ENCODE measurements at regions not wholly inside any gene's neighbourhood (a gene's known extent, or its start where the extent isn't known, plus 50 kb on each side); places are given as distances from the start of the nearest gene placed in this dataset.

GRCh38 chr6:12474167-12475140 lies 184.3 kb downstream of the EDN1 start:
- no peak overlapping the region for H3K4me3 ChIP-seq (ENCODE audit: low read length)
- DNase-seq (ENCODE audit: low read depth): no peak
- TF ChIP-seq, protein P1, sequence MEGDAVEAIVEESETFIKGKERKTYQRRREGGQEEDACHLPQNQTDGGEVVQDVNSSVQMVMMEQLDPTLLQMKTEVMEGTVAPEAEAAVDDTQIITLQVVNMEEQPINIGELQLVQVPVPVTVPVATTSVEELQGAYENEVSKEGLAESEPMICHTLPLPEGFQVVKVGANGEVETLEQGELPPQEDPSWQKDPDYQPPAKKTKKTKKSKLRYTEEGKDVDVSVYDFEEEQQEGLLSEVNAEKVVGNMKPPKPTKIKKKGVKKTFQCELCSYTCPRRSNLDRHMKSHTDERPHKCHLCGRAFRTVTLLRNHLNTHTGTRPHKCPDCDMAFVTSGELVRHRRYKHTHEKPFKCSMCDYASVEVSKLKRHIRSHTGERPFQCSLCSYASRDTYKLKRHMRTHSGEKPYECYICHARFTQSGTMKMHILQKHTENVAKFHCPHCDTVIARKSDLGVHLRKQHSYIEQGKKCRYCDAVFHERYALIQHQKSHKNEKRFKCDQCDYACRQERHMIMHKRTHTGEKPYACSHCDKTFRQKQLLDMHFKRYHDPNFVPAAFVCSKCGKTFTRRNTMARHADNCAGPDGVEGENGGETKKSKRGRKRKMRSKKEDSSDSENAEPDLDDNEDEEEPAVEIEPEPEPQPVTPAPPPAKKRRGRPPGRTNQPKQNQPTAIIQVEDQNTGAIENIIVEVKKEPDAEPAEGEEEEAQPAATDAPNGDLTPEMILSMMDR (conservative IDR thresholded peaks at IDR 0.05; ENCODE audit: low read depth, low read length): no peak

GRCh38 chr6:12476484-12476883 lies 186.3 kb downstream of the EDN1 start:
- H3K4me3 ChIP-seq (ENCODE audit: low read length): no peak overlapping the region
- TF ChIP-seq, protein P1 (conservative IDR thresholded peaks at IDR 0.05; ENCODE audit: low read depth, low read length): no peak
- no peak for DNase-seq (ENCODE audit: low read depth)

DNA sequence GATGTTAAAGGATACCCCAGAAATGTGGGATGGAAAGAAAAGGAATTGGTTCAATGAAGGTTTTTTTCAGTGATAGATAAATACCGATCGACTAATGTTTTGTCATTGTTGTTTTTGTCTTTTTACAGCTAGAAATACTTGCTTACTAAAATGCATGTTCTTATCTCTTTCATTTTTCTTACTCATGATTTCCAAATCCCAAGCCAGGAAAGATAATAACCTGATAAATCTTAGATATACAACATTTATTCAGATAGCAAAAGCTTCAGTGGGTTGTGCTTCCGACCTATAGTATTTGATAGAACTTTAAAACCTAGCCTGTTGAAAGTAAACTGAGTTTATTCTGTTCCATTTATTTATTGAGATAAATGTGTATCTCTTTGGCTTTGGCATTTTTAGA lies 187.5 kb downstream of the EDN1 start:
- TF ChIP-seq, protein P1 (conservative IDR thresholded peaks at IDR 0.05; ENCODE audit: low read depth, low read length): no peak
- no peak overlapping the region for H3K4me3 ChIP-seq (ENCODE audit: low read length)
- no peak for DNase-seq (ENCODE audit: low read depth)

DNA sequence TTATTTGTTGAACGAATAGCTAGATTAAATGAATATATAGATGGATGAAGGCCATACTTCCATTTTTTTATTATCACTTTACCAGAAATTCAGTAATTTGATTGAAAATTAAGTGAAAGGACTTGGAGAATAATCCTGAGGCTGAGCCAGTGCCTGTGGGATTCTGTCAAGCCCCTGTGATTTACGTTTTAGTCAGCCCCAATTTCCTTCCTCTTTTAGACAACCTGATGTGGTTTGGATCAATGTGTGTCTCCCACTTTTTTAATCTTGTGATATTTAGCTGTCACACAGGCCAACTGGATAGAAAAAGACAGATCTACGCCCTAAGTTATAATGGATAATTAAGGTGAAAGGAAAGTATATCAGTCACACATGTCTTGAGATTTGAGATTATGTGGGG lies 188.8 kb downstream of the EDN1 start:
- TF ChIP-seq, protein P1 (conservative IDR thresholded peaks at IDR 0.05; ENCODE audit: low read depth, low read length): no peak
- H3K4me3 ChIP-seq (ENCODE audit: low read length): no peak overlapping the region
- no peak for DNase-seq (ENCODE audit: low read depth)

GRCh38 chr6:12479451-12479850 lies 189.3 kb downstream of the EDN1 start:
- DNase-seq (ENCODE audit: low read depth): no peak
- TF ChIP-seq, protein P1 (conservative IDR thresholded peaks at IDR 0.05; ENCODE audit: low read depth, low read length): no peak
- no peak overlapping the region for H3K4me3 ChIP-seq (ENCODE audit: low read length)

GRCh38 chr6:12479881-12480280 lies 189.7 kb downstream of the EDN1 start:
- no peak for DNase-seq (ENCODE audit: low read depth)
- no peak overlapping the region for H3K4me3 ChIP-seq (ENCODE audit: low read length)
- TF ChIP-seq, protein P1 (conservative IDR thresholded peaks at IDR 0.05; ENCODE audit: low read depth, low read length): no peak

- no peak overlapping the region for H3K4me3 ChIP-seq (ENCODE audit: low read length)
- no peak for DNase-seq (ENCODE audit: low read depth)
- TF ChIP-seq, protein P1 (conservative IDR thresholded peaks at IDR 0.05; ENCODE audit: low read depth, low read length): no peak
Observed at GRCh38 chr6:12480379-12480778, 190.2 kb downstream of the EDN1 start.
